Ishikawa (cell line): ENCODE measurements at regions not wholly inside any gene's neighbourhood (a gene's known extent, or its start where the extent isn't known, plus 50 kb on each side); places are given as distances from the start of the nearest gene placed in this dataset.
A peak's percentile ranks its signal among the peaks of the same experiment; 100 is the strongest.

Experiments
- CEBPB ChIP-seq: IDR thresholded peaks from 2 replicates; pipeline ENCODE4 v1.6.1; 2012
- CREB1 ChIP-seq: IDR thresholded peaks from 2 replicates; pipeline ENCODE4 v1.6.1; 2012; ENCODE audit warnings: low read depth
- EGR1 ChIP-seq: IDR thresholded peaks from 2 replicates; pipeline ENCODE4 v1.6.1; 2012
- EP300 ChIP-seq: IDR thresholded peaks from 2 replicates; pipeline ENCODE4 v1.6.1; 2012; ENCODE audit warnings: borderline replicate concordance
- FOXM1 ChIP-seq: IDR thresholded peaks from 2 replicates; pipeline ENCODE4 v1.6.1; 2012; ENCODE audit warnings: low read depth, borderline replicate concordance
- NFIC ChIP-seq: IDR thresholded peaks from 2 replicates; pipeline ENCODE4 v1.6.1; 2012
- RAD21 ChIP-seq: IDR thresholded peaks from 2 replicates; pipeline ENCODE4 v1.6.1; 2012; ENCODE audit warnings: low read depth
- TAF1 ChIP-seq: IDR thresholded peaks from 2 replicates; pipeline ENCODE4 v1.6.1; 2012; ENCODE audit warnings: low read depth, mild to moderate bottlenecking
- TCF12 ChIP-seq: IDR thresholded peaks from 2 replicates; pipeline ENCODE4 v1.6.1; 2012; ENCODE audit warnings: low read depth
- TEAD4 ChIP-seq: IDR thresholded peaks from 2 replicates; pipeline ENCODE4 v1.6.1; 2012
- YY1 ChIP-seq: IDR thresholded peaks from 2 replicates; pipeline ENCODE4 v1.6.1; 2012; ENCODE audit warnings: low read depth
- ZBTB7A ChIP-seq: IDR thresholded peaks from 2 replicates; pipeline ENCODE4 v1.6.1; 2012; ENCODE audit warnings: low read depth
- TF ChIP-seq, protein P1 (sequence below): IDR thresholded peaks from 2 replicates; pipeline ENCODE4 v1.6.1; 2012
- TF ChIP-seq, protein P2 (sequence below): IDR thresholded peaks from 2 replicates; pipeline ENCODE4 v1.6.1; 2012; ENCODE audit warnings: low read depth, mild to moderate bottlenecking
- TF ChIP-seq, protein P3 (sequence below): IDR thresholded peaks from 2 replicates; pipeline ENCODE4 v1.6.1; 2012

DNA sequence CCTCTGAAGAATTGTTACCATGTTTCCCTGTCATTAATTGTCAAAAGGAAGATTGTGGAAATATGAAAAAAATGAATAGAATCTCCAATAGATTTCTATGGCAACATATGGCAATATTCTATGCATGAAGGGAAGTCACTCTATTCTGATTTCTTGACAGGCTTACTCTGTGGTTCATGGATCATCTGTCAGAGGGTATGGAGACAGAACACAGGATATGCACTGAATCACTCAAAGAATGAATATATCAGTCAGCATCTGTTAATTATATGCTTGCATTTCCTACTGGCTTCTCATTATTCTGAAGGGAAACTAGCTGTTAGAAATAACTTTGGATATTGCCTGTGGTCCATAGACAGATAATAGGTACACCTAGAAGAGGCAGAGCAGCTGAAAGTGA is 918.9 kb downstream of the DTWD2 start:
- TF ChIP-seq NFIC: no peak
- TF ChIP-seq, protein P1, sequence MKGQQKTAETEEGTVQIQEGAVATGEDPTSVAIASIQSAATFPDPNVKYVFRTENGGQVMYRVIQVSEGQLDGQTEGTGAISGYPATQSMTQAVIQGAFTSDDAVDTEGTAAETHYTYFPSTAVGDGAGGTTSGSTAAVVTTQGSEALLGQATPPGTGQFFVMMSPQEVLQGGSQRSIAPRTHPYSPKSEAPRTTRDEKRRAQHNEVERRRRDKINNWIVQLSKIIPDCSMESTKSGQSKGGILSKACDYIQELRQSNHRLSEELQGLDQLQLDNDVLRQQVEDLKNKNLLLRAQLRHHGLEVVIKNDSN: no peak
- TF ChIP-seq TCF12: no peak
- TF ChIP-seq, protein P2, sequence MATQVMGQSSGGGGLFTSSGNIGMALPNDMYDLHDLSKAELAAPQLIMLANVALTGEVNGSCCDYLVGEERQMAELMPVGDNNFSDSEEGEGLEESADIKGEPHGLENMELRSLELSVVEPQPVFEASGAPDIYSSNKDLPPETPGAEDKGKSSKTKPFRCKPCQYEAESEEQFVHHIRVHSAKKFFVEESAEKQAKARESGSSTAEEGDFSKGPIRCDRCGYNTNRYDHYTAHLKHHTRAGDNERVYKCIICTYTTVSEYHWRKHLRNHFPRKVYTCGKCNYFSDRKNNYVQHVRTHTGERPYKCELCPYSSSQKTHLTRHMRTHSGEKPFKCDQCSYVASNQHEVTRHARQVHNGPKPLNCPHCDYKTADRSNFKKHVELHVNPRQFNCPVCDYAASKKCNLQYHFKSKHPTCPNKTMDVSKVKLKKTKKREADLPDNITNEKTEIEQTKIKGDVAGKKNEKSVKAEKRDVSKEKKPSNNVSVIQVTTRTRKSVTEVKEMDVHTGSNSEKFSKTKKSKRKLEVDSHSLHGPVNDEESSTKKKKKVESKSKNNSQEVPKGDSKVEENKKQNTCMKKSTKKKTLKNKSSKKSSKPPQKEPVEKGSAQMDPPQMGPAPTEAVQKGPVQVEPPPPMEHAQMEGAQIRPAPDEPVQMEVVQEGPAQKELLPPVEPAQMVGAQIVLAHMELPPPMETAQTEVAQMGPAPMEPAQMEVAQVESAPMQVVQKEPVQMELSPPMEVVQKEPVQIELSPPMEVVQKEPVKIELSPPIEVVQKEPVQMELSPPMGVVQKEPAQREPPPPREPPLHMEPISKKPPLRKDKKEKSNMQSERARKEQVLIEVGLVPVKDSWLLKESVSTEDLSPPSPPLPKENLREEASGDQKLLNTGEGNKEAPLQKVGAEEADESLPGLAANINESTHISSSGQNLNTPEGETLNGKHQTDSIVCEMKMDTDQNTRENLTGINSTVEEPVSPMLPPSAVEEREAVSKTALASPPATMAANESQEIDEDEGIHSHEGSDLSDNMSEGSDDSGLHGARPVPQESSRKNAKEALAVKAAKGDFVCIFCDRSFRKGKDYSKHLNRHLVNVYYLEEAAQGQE: no peak
- no peak for TF ChIP-seq CEBPB
- no peak for TF ChIP-seq ZBTB7A
- TF ChIP-seq CREB1: no peak
- TF ChIP-seq EGR1: no peak
- TF ChIP-seq, protein P3, sequence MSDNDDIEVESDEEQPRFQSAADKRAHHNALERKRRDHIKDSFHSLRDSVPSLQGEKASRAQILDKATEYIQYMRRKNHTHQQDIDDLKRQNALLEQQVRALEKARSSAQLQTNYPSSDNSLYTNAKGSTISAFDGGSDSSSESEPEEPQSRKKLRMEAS: no peak
- TF ChIP-seq FOXM1: no peak
- TF ChIP-seq RAD21: no peak
- TF ChIP-seq YY1: no peak
- no peak for TF ChIP-seq TAF1
- no peak for TF ChIP-seq EP300
- no peak for TF ChIP-seq TEAD4

DNA sequence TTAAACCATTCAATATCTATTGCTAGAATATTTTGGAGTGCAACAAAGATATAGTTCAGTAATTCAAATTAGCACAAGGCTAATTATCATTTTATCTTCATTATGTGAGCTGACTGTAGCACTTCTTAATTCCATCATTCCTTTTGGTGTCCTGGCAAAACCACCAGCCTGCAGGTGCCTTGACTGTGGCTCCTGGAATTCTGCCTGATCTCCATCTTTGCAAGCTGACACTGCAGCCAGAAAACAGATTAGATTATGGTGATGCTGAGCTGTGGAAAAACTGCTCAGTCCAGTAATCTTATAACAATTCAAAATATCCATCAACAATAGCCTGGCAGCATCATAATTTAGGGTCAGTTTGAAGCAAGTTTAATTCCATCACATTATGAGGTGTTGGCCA is 919.5 kb downstream of the DTWD2 start:
- no peak for TF ChIP-seq YY1
- no peak for TF ChIP-seq TEAD4
- TF ChIP-seq, protein P2: no peak
- no peak for TF ChIP-seq FOXM1
- TF ChIP-seq CEBPB: no peak
- TF ChIP-seq NFIC: no peak
- TF ChIP-seq, protein P1: no peak
- no peak for TF ChIP-seq EGR1
- no peak for TF ChIP-seq CREB1
- TF ChIP-seq TAF1: no peak
- TF ChIP-seq RAD21: no peak
- TF ChIP-seq, protein P3: no peak
- TF ChIP-seq TCF12: no peak

DNA sequence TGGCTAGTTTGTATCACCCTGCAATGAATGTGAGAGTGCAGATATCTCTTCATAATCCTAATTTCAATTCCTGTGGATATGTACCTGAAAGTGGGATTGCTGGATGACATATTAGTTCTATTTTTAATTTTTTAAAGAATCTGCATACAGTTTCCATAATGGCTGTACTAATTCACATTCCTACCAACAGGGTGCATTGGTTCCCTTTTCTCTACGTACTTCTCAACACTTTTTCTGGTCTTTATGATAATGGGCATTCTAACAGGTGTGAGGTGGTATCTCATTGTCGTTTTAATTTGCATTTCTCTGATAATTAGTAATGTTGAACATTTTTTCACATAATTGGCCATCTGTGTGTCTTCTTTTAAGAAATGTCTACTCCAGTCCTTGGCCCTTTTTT is 927.5 kb downstream of the DTWD2 start:
- TF ChIP-seq TCF12 (no peak), TEAD4 (peak; percentile 82), RAD21 (peak; percentile 23; the same call in 1 of the 2 replicates), FOXM1 (no peak), CEBPB (no peak)

DNA sequence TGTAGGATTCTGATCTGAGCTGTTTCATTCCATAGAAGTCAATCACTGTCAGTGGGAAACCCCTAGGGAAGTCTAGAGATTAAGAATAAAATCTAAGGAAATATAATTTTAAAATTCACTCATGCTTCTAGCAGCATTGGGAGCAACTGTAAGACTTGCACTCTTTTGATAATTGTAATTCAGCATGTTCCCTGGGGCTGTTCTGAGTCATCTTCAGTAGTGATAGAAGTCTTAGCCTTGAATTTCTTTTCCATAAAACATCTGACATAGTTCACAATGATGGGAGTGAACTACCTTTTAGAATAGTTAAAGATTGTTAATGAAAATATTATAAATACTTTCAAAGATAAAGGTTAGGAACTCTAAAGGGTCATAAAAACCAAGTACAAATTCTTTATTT is 935.8 kb downstream of the DTWD2 start:
- TF ChIP-seq CREB1 (no peak), ZBTB7A (no peak), YY1 (no peak), CEBPB (no peak), TCF12 (no peak), RAD21 (no peak), FOXM1 (no peak)
- TF ChIP-seq, protein P1: no peak
- TF ChIP-seq, protein P2: no peak

DNA sequence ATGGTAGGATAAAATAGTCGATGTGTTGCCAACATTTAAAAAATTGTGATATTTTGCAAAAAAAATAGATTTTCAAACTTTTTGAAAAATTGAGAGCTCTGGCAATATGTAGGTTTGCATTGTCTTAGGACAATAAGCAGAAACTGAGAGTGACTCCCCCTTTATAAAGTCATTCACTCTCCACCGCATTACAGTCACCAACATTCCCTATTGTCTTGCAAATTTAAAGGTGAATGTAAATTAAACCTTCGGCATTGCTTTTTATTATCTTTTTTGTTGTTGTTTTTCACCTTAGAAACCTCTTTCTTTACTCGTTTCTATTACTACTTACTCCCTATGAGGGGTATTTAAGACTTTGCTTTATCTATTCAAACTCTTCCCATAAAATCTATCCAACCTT is 944.2 kb downstream of the DTWD2 start:
- no peak for TF ChIP-seq EP300
- TF ChIP-seq TAF1: no peak
- TF ChIP-seq ZBTB7A: no peak
- no peak for TF ChIP-seq TEAD4
- no peak for TF ChIP-seq RAD21
- TF ChIP-seq CEBPB: no peak
- no peak for TF ChIP-seq YY1
- no peak for TF ChIP-seq EGR1
- TF ChIP-seq, protein P2: no peak
- no peak for TF ChIP-seq FOXM1
- TF ChIP-seq, protein P1: no peak
- TF ChIP-seq, protein P3: no peak
- no peak for TF ChIP-seq CREB1
- TF ChIP-seq TCF12: no peak
- no peak for TF ChIP-seq NFIC
